ENCODE measurements at regions not wholly inside any gene's neighbourhood (a gene's known extent, or its start where the extent isn't known, plus 50 kb on each side); places are given as distances from the start of the nearest gene placed in this dataset.
"Not testable (repeated sequence)": the region's sequence is repeated elsewhere in the genome, so short reads cannot be mapped to it uniquely, and the experiment has no call there.

DNA sequence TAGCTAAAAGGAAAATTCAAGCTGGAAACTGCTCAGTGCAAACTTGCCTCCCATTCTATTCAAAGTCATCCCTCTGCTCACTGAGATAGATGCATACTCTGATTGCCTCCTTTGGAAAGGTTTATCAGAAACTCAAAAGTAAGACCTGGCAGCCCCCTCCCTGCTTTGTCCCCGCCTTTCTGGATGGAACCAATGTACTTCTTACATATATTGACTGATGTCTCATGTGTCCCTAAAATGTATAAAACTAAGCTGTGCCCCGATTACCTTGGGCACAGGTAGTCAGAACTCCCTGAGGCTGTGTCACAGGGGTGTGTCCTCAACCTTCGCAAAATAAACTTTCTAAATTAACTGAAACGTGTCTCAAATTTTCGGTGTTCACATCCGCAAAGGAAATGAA is 229.1 kb upstream of the PRSS16 start:
- TF ChIP-seq, protein P1, sequence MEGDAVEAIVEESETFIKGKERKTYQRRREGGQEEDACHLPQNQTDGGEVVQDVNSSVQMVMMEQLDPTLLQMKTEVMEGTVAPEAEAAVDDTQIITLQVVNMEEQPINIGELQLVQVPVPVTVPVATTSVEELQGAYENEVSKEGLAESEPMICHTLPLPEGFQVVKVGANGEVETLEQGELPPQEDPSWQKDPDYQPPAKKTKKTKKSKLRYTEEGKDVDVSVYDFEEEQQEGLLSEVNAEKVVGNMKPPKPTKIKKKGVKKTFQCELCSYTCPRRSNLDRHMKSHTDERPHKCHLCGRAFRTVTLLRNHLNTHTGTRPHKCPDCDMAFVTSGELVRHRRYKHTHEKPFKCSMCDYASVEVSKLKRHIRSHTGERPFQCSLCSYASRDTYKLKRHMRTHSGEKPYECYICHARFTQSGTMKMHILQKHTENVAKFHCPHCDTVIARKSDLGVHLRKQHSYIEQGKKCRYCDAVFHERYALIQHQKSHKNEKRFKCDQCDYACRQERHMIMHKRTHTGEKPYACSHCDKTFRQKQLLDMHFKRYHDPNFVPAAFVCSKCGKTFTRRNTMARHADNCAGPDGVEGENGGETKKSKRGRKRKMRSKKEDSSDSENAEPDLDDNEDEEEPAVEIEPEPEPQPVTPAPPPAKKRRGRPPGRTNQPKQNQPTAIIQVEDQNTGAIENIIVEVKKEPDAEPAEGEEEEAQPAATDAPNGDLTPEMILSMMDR (IDR thresholded peaks at IDR 0.05), result not testable (repeated sequence)
- TF ChIP-seq, protein P2, sequence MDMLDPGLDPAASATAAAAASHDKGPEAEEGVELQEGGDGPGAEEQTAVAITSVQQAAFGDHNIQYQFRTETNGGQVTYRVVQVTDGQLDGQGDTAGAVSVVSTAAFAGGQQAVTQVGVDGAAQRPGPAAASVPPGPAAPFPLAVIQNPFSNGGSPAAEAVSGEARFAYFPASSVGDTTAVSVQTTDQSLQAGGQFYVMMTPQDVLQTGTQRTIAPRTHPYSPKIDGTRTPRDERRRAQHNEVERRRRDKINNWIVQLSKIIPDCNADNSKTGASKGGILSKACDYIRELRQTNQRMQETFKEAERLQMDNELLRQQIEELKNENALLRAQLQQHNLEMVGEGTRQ (IDR thresholded peaks at IDR 0.05; ENCODE audit: borderline replicate concordance, low read depth, low read length), result not testable (repeated sequence)
- TF ChIP-seq EP300 (IDR thresholded peaks at IDR 0.05; ENCODE audit: borderline replicate concordance in 1 of 2, low read depth in 1 of 2, low read length in 1 of 2); GATA2 (CRISPR knock-in tag; IDR thresholded peaks at IDR 0.05); SIN3A (IDR thresholded peaks at IDR 0.05; ENCODE audit: borderline replicate concordance, low read depth, low read length): not testable (repeated sequence)
